ENCODE measurements at regions not wholly inside any gene's neighbourhood (a gene's known extent, or its start where the extent isn't known, plus 50 kb on each side); places are given as distances from the start of the nearest gene placed in this dataset.
A peak's percentile ranks its signal among the peaks of the same experiment; 100 is the strongest.

GRCh38 chr2:122237450-122237849 lies 482.0 kb downstream of the TSN start:
- Mint-ChIP-seq H3K36me3 (no peaks in the 10 kb centered on the region), H3K27me3 (peaks cover 0 to 9% (median 0%) of the 10 kb centered on the region in 5 donors), H3K9me3 (peaks cover 0 to 2% (median 0%) of the 10 kb centered on the region in 9 donors), H3K4me1 (no peaks in the 10 kb centered on the region), H3K4me3 (no peak overlapping the region), H3K27ac (no peak overlapping the region)
- ATAC-seq (no peak), DNase-seq (no peak)
- POLR2A ChIA-PET, result no interaction called here

- Mint-ChIP-seq H3K4me1 (no peaks in the 10 kb centered on the region), H3K27me3 (peaks cover 0 to 6% (median 0%) of the 10 kb centered on the region in 5 donors), H3K36me3 (no peaks in the 10 kb centered on the region), H3K9me3 (peaks cover 0 to 2% (median 0%) of the 10 kb centered on the region in 9 donors), H3K4me3 (no peak overlapping the region), H3K27ac (no peak overlapping the region)
- no peak for DNase-seq
- no peak for ATAC-seq
- POLR2A ChIA-PET, result no interaction called here
Measured at GRCh38 chr2:122238006-122238559, 482.6 kb downstream of the TSN start.

DNA sequence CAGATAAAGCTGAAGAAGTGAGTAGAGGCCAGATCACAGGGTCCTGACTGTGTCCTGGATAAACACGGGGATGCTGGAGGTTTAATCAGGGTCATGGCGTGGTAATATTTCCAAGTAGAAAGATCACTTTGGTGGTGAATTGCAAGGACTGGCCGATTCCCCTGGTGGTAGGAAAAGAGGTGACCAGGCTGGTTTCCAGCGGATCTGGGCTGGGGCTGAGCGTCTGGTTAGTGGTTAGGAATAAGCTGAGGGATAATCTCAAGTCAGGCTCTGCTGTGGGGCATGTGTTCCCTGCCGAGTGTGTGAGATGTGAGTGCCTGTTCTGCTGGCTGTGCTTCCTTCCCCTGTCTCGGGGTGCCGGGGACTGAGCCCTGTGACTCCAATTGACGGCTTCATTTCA lies 484.0 kb downstream of the TSN start:
- Mint-ChIP-seq H3K27me3 (peaks cover 0 to 6% (median 0%) of the 10 kb centered on the region in 5 donors), H3K27ac (no peak overlapping the region), H3K4me3 (no peak overlapping the region), H3K4me1 (peaks cover 0 to under 1% (median 0%) of the 10 kb centered on the region in 4 donors), H3K9me3 (peaks cover 0 to 2% (median 0%) of the 10 kb centered on the region in 9 donors), H3K36me3 (no peaks in the 10 kb centered on the region)
- no peak for ATAC-seq
- DNase-seq, result no peak
- POLR2A ChIA-PET, result no interaction called here

GRCh38 chr2:122244598-122245229 lies 489.3 kb downstream of the TSN start:
- H3K27ac Mint-ChIP-seq, result no peak overlapping the region
- H3K4me3 Mint-ChIP-seq, result no peak overlapping the region
- peaks cover 0 to 8% (median 0%) of the 10 kb centered on the region in 5 donors for H3K27me3 Mint-ChIP-seq
- DNase-seq (no peak), ATAC-seq (no peak)
- H3K4me1 Mint-ChIP-seq, result peaks cover 0 to 2% (median 0%) of the 10 kb centered on the region in 4 donors
- POLR2A ChIA-PET, result no interaction called here
- H3K9me3 Mint-ChIP-seq, result no peaks in the 10 kb centered on the region
- H3K36me3 Mint-ChIP-seq, result no peaks in the 10 kb centered on the region

- peaks cover 0 to 2% (median 0%) of the 10 kb centered on the region in 5 donors for H3K27me3 Mint-ChIP-seq
- H3K36me3 Mint-ChIP-seq, result no peaks in the 10 kb centered on the region
- no peaks in the 10 kb centered on the region for H3K9me3 Mint-ChIP-seq
- POLR2A ChIA-PET, result no interaction called here
- no peak overlapping the region for H3K27ac Mint-ChIP-seq
- DNase-seq, result no peak
- no peaks in the 10 kb centered on the region for H3K4me1 Mint-ChIP-seq
- no peak overlapping the region for H3K4me3 Mint-ChIP-seq
- no peak for ATAC-seq
Measured at GRCh38 chr2:122249673-122250072, 494.2 kb downstream of the TSN start.

DNA sequence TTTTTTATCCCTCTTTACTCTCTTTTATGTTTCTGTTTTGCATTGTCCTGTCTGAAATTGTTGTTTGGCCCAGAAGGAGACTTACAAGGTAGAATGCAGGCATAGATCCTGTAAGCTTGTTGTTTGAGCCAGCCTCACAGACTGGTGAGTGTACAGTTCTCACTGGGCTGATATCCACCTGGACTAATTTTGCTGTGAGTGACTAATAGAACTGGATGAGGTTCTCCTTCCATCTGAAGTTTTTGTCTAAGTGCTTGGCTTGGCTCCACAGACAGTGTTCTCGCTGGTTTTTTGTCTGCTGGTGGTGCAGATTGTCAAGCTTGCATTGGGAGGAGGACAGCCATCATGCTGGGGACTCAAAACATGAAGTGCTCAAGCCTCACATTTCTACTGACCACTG lies 495.7 kb downstream of the TSN start:
- no peak for ATAC-seq
- Mint-ChIP-seq H3K36me3 (no peaks in the 10 kb centered on the region), H3K4me1 (no peaks in the 10 kb centered on the region), H3K4me3 (no peak overlapping the region), H3K9me3 (no peaks in the 10 kb centered on the region), H3K27me3 (peaks cover 0 to 2% (median 0%) of the 10 kb centered on the region in 5 donors), H3K27ac (peak overlapping the region in 1 of 10 donors; percentile 2)
- POLR2A ChIA-PET, result no interaction called here
- DNase-seq, result no peak

DNA sequence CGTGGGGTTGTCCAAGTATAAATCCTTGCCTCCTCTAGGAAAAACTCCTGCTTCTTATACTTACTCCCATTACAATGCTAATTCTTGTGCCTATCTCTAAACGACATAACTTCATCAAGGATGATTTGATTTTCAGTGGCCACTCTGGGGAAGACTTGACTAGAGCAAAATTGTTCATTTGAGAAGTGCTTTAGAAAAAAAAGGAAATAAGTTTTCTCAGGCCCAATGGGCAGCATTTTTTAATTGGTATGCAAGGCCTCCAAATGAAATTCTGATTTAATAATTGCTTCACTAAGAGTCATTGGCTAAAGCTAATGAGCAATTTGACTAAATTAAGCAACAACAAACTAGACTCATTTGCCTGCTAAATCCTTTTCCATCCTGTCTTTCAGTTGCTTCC lies 496.1 kb downstream of the TSN start:
- ATAC-seq (no peak), DNase-seq (no peak)
- Mint-ChIP-seq H3K4me3 (no peak overlapping the region), H3K27ac (no peak overlapping the region), H3K4me1 (no peaks in the 10 kb centered on the region), H3K9me3 (no peaks in the 10 kb centered on the region), H3K27me3 (peaks cover 0 to 2% (median 0%) of the 10 kb centered on the region in 5 donors), H3K36me3 (no peaks in the 10 kb centered on the region)
- POLR2A ChIA-PET, result no interaction called here

DNA sequence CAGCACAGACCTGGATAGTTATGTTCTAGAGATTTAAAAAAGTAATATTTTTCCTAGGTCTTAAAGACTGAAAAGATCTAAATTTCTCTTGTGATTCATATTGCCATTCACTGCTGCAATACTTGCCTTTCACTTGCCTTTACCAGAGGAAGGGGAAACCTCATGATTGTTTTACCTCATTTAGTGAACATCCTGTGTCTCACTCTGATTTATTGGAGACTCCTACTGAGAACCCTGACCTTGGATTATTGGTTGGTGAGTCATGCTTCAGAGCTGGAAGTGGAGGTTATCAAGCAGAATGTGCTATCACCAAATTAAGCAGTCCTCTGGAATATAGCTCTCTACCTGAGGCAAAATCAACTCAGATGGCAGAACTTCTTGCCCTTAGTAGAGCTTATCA lies 500.5 kb downstream of the TSN start:
- H3K27ac Mint-ChIP-seq, result no peak overlapping the region
- peaks cover 0 to 2% (median 0%) of the 10 kb centered on the region in 9 donors for H3K9me3 Mint-ChIP-seq
- H3K36me3 Mint-ChIP-seq, result no peaks in the 10 kb centered on the region
- ATAC-seq, result no peak
- POLR2A ChIA-PET, result no interaction called here
- peaks cover 0 to 3% (median 0%) of the 10 kb centered on the region in 5 donors for H3K27me3 Mint-ChIP-seq
- no peak for DNase-seq
- no peaks in the 10 kb centered on the region for H3K4me1 Mint-ChIP-seq
- no peak overlapping the region for H3K4me3 Mint-ChIP-seq

GRCh38 chr2:122261911-122262310 lies 506.5 kb downstream of the TSN start:
- no peaks in the 10 kb centered on the region for H3K36me3 Mint-ChIP-seq
- no peak overlapping the region for H3K27ac Mint-ChIP-seq
- POLR2A ChIA-PET, result no interaction called here
- DNase-seq, result no peak
- ATAC-seq, result no peak
- no peak overlapping the region for H3K4me3 Mint-ChIP-seq
- H3K9me3 Mint-ChIP-seq, result peaks cover 0 to 5% (median 2%) of the 10 kb centered on the region in 9 donors
- peaks cover 0 to 3% (median 0%) of the 10 kb centered on the region in 5 donors for H3K27me3 Mint-ChIP-seq
- H3K4me1 Mint-ChIP-seq, result no peaks in the 10 kb centered on the region

DNA sequence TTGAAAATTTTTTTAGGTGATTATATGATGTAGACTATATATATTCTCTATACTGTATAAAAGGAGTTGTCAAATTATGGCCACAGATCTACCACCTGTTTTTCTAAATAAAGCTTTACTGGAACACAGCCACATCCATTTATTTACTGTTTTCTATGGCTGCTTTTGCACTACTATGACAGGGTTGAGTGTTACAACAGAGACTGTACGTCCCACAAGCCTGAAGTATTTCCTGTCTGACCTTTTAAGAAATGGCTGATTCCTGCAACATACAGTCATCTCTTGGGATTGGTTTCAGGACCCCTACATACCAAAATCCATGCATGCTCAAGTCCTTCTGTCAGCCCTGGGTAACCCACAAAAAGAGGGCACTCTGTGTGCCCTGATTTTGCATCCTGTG lies 508.3 kb downstream of the TSN start:
- Mint-ChIP-seq H3K36me3 (no peaks in the 10 kb centered on the region), H3K27ac (no peak overlapping the region), H3K4me3 (no peak overlapping the region), H3K4me1 (no peaks in the 10 kb centered on the region), H3K27me3 (peaks cover 0 to 3% (median 0%) of the 10 kb centered on the region in 5 donors), H3K9me3 (peaks cover 0 to 6% (median 2%) of the 10 kb centered on the region in 9 donors)
- DNase-seq (no peak), ATAC-seq (no peak)
- POLR2A ChIA-PET, result no interaction called here

- H3K27ac Mint-ChIP-seq, result no peak overlapping the region
- H3K27me3 Mint-ChIP-seq, result peaks cover 0 to 3% (median 3%) of the 10 kb centered on the region in 5 donors
- POLR2A ChIA-PET, result no interaction called here
- peaks cover 0 to 10% (median 2%) of the 10 kb centered on the region in 9 donors for H3K9me3 Mint-ChIP-seq
- H3K4me1 Mint-ChIP-seq, result no peaks in the 10 kb centered on the region
- ATAC-seq (no peak), DNase-seq (no peak)
- H3K36me3 Mint-ChIP-seq, result peaks cover 0 to 9% (median 0%) of the 10 kb centered on the region in 3 donors
- H3K4me3 Mint-ChIP-seq, result no peak overlapping the region
Measured at GRCh38 chr2:122266636-122267035, 511.2 kb downstream of the TSN start.

GRCh38 chr2:122267947-122268346 lies 512.5 kb downstream of the TSN start:
- peaks cover 0 to 10% (median 2%) of the 10 kb centered on the region in 9 donors for H3K9me3 Mint-ChIP-seq
- ATAC-seq, result no peak
- H3K27me3 Mint-ChIP-seq, result peaks cover 0 to 3% (median 3%) of the 10 kb centered on the region in 5 donors
- no peak overlapping the region for H3K27ac Mint-ChIP-seq
- POLR2A ChIA-PET, result no interaction called here
- peaks cover 0 to 9% (median 0%) of the 10 kb centered on the region in 3 donors for H3K36me3 Mint-ChIP-seq
- no peak for DNase-seq
- no peak overlapping the region for H3K4me3 Mint-ChIP-seq
- no peaks in the 10 kb centered on the region for H3K4me1 Mint-ChIP-seq

DNA sequence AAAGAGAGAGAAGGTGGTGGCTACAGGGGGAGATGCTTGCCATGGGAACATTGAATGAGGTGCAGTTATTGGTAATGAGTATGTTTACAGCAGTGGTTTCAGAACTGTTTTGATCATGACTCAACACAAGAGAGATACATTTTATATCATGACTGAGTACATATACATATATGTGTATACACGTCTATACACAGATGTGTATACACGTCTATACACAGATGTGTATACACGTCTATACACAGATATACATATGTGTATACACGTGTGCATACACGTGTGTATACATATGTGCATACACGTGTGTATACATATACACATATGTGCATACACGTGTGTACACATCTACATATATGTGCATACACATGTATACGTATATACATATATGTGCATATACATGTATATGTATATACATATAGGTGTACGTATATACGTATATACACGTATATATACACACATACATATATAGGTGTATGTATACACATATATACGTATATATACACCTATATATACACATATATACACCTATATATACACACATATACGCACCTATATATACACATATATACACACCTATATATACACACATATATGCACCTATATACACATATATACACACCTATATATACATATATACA lies 518.5 kb downstream of the TSN start:
- Mint-ChIP-seq H3K36me3 (peaks cover 0 to 9% (median 0%) of the 10 kb centered on the region in 3 donors), H3K4me3 (no peak overlapping the region), H3K27me3 (peaks cover 0 to 3% (median 3%) of the 10 kb centered on the region in 5 donors), H3K4me1 (no peaks in the 10 kb centered on the region), H3K27ac (no peak overlapping the region), H3K9me3 (peaks cover 0 to 9% (median 2%) of the 10 kb centered on the region in 9 donors)
- POLR2A ChIA-PET, result no interaction called here
- no peak for ATAC-seq
- no peak for DNase-seq
